Embryonic facial prominence (tissue), 1 donor: ENCODE measurements at regions not wholly inside any gene's neighbourhood (a gene's known extent, or its start where the extent isn't known, plus 50 kb on each side); places are given as distances from the start of the nearest gene placed in this dataset.
"Not testable (repeated sequence)": the region's sequence is repeated elsewhere in the genome, so short reads cannot be mapped to it uniquely, and the experiment has no call there.

Experiments used
- DNase-seq: peaks from one replicate; pipeline ENCODE4 v3.0.0-alpha.2; 2016; ENCODE audit errors: extremely low spot score

GRCh38 chr22:46026899-46027210 is 49.9 kb upstream of the WNT7B start:
- DNase-seq, result no peak

GRCh38 chr22:46027211-46028105 is 50.5 kb upstream of the WNT7B start:
- DNase-seq, result no peak

GRCh38 chr22:46028106-46028991 is 51.4 kb upstream of the WNT7B start:
- DNase-seq, result no peak

- DNase-seq, result no peak
Measured at GRCh38 chr22:46029036-46029435, 52.1 kb upstream of the WNT7B start.

GRCh38 chr22:46029574-46030200 is 52.7 kb upstream of the WNT7B start:
- DNase-seq, result no peak

- no peak for DNase-seq
Measured at GRCh38 chr22:46030231-46030880, 53.4 kb upstream of the WNT7B start.

- no peak for DNase-seq
Measured at GRCh38 chr22:46031066-46031465, 54.1 kb upstream of the WNT7B start.

- no peak for DNase-seq
Measured at GRCh38 chr22:46031557-46031956, 54.6 kb upstream of the WNT7B start.

- DNase-seq, result no peak
Measured at GRCh38 chr22:46031965-46032851, 55.2 kb upstream of the WNT7B start.

- DNase-seq, result no peak
Measured at GRCh38 chr22:46033256-46034200, 56.6 kb upstream of the WNT7B start.

GRCh38 chr22:46034480-46034879 is 57.5 kb upstream of the WNT7B start:
- not testable (repeated sequence) for DNase-seq

- DNase-seq, result no peak
Measured at GRCh38 chr22:46035380-46035741, 58.4 kb upstream of the WNT7B start.

- peak; percentile 97 for DNase-seq
Measured at GRCh38 chr22:46035742-46036557, 59.0 kb upstream of the WNT7B start.

- no peak for DNase-seq
Measured at GRCh38 chr22:46036558-46037408, 59.8 kb upstream of the WNT7B start.

- DNase-seq, result no peak
Measured at GRCh38 chr22:46038174-46038487, 61.2 kb upstream of the WNT7B start.

- no peak for DNase-seq
Measured at GRCh38 chr22:46038516-46039430, 61.8 kb upstream of the WNT7B start.

- no peak for DNase-seq
Measured at GRCh38 chr22:46039535-46039934, 62.6 kb upstream of the WNT7B start.
